ENCODE measurements at regions not wholly inside any gene's neighbourhood (a gene's known extent, or its start where the extent isn't known, plus 50 kb on each side); places are given as distances from the start of the nearest gene placed in this dataset.

GRCh38 chr12:107415071-107415470 lies 270.5 kb upstream of the PWP1 start:
- no peak overlapping the region for H3K27ac ChIP-seq (ENCODE audit: insufficient read depth, low read depth, low read length)
- no peak overlapping the region for H3K4me2 ChIP-seq (ENCODE audit: insufficient read depth, low read length)
- no peaks in the 10 kb centered on the region for H3K36me3 ChIP-seq (ENCODE audit: control insufficient read depth in 2 of 2, extremely low read depth in 1 of 2, insufficient read depth in 2 of 2, low read length in 2 of 2)
- no peaks in the 10 kb centered on the region for H3K9me3 ChIP-seq (replicated peaks; ENCODE audit: control insufficient read depth, insufficient read depth, low read length)
- ChIA-PET POLR2A (no interaction called here), CTCF (interaction anchor here (2.5 kb wide), 1 partner anchor 283 kb away, joined by 9 read pairs; no protein-coding TSS in a partner anchor)
- no peak overlapping the region for H2AFZ ChIP-seq (ENCODE audit: low read depth, low read length)
- no peaks in the 10 kb centered on the region for H3K27me3 ChIP-seq (ENCODE audit: control insufficient read depth in 2 of 2, insufficient read depth in 2 of 2, low read length in 2 of 2)
- dilution Hi-C loops (cut with MboI; ENCODE audit: extremely low pct_ligation_motif_present, low sequenced_read_pairs) (no loop called here), intact Hi-C loops (cut with micrococcal nuclease) (no loop called here)
- no peak overlapping the region for H3K4me3 ChIP-seq (replicated peaks in 1 of 3; ENCODE audit: insufficient read depth in 1 of 3, low read depth in 1 of 3, low read length in 3 of 3)
- H3K9me1 ChIP-seq (replicated peaks; ENCODE audit: control insufficient read depth, extremely low read depth, insufficient read depth, low read length), result no peaks in the 10 kb centered on the region
- H4K20me1 ChIP-seq (replicated peaks; ENCODE audit: control insufficient read depth, extremely low read depth, insufficient read depth, low read length), result no peaks in the 10 kb centered on the region
- H3K4me1 ChIP-seq (ENCODE audit: control insufficient read depth, extremely low read depth, insufficient read depth, low read length), result no peaks in the 10 kb centered on the region
- FAIRE-seq (no peak), DNase-seq (ENCODE audit: low read depth, low spot score) (no peak)
- H3K79me2 ChIP-seq (ENCODE audit: control insufficient read depth, insufficient read depth, low read length), result no peaks in the 10 kb centered on the region
- TF ChIP-seq JUN (IDR thresholded peaks at IDR 0.05; ENCODE audit: borderline replicate concordance, insufficient read depth, insufficient read length, low read depth), result no peak
- TF ChIP-seq, protein P1, sequence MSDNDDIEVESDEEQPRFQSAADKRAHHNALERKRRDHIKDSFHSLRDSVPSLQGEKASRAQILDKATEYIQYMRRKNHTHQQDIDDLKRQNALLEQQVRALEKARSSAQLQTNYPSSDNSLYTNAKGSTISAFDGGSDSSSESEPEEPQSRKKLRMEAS (IDR thresholded peaks at IDR 0.05; ENCODE audit: insufficient read depth, insufficient read length), result no peak
- no peak for TF ChIP-seq MYC (IDR thresholded peaks at IDR 0.05; ENCODE audit: low read depth, low read length)
- no peak for TF ChIP-seq GATA2 (IDR thresholded peaks at IDR 0.05; ENCODE audit: insufficient read depth, insufficient read length, low read depth, low read length)
- TF ChIP-seq FOS (IDR thresholded peaks at IDR 0.05; ENCODE audit: borderline replicate concordance, insufficient read depth, low read length), result no peak
- TF ChIP-seq EZH2 (IDR thresholded peaks at IDR 0.05; ENCODE audit: borderline replicate concordance, low read depth, low read length, severe bottlenecking), result no peak
- TF ChIP-seq, protein P2, sequence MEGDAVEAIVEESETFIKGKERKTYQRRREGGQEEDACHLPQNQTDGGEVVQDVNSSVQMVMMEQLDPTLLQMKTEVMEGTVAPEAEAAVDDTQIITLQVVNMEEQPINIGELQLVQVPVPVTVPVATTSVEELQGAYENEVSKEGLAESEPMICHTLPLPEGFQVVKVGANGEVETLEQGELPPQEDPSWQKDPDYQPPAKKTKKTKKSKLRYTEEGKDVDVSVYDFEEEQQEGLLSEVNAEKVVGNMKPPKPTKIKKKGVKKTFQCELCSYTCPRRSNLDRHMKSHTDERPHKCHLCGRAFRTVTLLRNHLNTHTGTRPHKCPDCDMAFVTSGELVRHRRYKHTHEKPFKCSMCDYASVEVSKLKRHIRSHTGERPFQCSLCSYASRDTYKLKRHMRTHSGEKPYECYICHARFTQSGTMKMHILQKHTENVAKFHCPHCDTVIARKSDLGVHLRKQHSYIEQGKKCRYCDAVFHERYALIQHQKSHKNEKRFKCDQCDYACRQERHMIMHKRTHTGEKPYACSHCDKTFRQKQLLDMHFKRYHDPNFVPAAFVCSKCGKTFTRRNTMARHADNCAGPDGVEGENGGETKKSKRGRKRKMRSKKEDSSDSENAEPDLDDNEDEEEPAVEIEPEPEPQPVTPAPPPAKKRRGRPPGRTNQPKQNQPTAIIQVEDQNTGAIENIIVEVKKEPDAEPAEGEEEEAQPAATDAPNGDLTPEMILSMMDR (IDR thresholded peaks at IDR 0.05; ENCODE audit: extremely low read depth in 1 of 2, insufficient read depth in 1 of 2, low read depth in 1 of 2, low read length in 2 of 2), result no peak
- no peak for TF ChIP-seq POLR2AphosphoS5 (IDR thresholded peaks at IDR 0.05; ENCODE audit: insufficient read depth, low read depth, low read length)
- TF ChIP-seq POLR2A (IDR thresholded peaks at IDR 0.05; ENCODE audit: low read depth, low read length), result no peak
- H3K9ac ChIP-seq (replicated peaks; ENCODE audit: extremely low read depth, insufficient read depth, low read length), result no peak overlapping the region
- BruUV-seq (replicated peaks), result no TSS peak
